RPMI7951 (cell line): ENCODE measurements at regions not wholly inside any gene's neighbourhood (a gene's known extent, or its start where the extent isn't known, plus 50 kb on each side); places are given as distances from the start of the nearest gene placed in this dataset.
A peak's percentile ranks its signal among the peaks of the same experiment; 100 is the strongest.
"Not testable (repeated sequence)": the region's sequence is repeated elsewhere in the genome, so short reads cannot be mapped to it uniquely, and the experiment has no call there.

ENCODE experiments used
- DNase-seq: peaks from one replicate; pipeline ENCODE4 v3.0.0-alpha.2; 2012; ENCODE audit warnings: low read depth

DNA sequence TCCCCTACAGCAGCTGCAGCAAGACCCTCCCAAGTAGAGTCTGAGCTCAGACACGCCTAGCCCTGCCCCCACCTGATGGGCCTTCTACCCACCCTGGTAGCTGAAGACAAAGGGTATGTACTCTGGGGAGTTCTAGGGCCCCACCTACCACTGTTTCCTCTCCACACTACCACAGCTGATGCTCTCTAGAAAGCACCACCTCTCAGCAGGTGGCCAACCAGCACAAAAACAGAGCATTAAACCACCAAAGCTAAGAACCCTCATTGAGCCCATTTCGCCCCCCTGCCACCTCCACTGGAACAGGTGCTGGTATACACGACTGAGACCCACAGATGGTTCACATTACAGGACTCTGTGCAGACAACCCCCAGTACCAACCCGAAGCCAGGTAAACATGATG, 258.9 kb downstream of the SETD4 start:
- no peak for DNase-seq

DNA sequence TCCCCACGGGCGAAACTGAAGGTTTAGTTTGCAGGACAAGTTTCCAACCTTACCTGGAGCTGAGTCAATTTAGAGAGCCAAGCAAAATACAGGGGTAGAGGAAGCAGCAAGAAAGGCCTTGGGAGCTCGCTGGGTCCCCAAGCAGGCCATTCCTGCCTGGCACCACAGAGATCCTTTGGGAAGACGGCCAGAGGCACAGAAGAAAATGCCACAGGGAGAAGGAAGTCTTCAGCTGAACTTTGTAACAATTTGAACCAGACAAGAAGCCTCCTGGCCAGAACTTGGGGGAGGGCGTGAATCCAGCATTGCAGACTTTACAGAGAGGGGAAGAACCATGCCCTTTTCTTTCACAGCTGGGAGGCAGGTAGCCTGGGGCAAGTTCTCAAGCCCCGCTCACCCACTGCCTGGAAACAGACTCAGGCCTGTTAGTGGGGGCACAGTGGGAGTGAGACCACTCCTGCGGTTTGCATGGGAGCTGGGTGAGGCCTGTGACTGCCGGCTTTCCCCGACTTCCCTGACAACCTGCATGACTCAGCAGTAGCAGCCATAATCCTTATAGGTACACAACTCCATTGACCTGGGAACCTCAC, 259.4 kb downstream of the SETD4 start:
- not testable (repeated sequence) for DNase-seq

DNA sequence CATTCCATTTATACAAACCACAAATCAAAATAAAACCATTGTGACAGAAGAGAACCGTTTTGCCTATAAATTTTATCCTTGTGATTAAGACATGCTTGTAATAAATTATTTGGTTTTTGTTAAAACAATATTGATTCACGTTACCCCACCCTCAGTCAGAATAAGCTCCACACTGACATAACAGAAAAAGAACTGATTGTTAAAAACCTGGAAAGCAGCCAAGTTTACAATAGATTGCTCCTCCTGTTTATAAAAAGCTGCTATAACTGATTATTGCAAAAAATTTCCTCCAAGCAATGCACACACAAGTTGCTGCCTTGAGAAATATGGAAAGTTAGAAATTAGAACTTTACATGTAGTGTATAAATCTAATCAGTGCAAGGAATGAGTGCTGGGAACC, 263.5 kb downstream of the SETD4 start:
- DNase-seq = no peak

DNA sequence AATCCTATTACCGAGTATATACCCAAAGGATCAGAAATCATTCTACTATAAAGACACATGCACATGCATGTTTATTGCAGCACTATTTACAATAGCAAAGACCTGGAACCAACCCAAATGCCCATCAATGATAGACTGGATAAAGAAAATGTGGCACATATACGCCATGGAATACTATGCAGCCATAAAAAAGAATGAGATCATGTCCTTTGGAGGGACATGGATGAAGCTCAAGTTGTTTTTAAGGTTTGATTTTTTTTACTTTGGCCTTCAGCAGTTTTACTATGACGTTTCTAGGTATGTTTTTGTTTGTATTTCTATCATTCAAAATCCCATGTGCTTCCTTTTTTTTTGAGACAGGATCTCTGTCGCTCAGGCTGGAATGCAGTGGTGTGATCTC, 265.8 kb downstream of the SETD4 start:
- DNase-seq = not testable (repeated sequence)

DNA sequence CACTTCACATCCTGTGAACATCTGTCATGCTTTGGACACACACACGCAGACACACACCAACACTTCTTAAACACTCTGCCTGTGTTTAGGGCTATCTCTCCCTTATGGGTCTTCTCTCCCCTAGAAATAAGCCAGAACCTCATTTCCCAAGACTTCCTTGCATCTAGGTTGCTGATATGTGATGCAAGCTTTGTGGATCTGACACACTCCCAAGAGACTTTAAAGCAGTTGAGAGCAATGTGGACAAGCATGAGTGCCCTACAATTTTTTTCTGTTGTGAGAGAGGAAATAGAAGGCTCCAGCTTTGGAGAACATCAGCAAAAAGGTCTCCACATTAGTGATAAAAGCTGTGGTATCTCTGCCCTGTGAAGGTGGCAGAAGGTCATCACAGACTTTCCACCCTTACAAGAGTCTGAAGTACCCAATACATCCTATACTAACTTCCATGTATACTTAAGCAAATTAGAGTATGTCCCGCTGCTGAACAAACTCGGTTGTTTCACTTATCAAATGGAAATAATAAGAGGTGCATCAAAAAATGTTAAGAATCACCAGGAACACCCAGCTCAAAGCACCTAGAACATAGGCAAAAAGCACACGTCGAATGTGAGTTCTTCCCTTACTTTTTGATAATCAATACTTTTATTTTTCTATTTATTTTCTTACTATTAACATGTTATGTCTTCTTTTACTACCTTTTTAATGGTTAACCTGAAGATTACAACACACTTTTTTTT, 267.6 kb downstream of the SETD4 start:
- no peak for DNase-seq

DNA sequence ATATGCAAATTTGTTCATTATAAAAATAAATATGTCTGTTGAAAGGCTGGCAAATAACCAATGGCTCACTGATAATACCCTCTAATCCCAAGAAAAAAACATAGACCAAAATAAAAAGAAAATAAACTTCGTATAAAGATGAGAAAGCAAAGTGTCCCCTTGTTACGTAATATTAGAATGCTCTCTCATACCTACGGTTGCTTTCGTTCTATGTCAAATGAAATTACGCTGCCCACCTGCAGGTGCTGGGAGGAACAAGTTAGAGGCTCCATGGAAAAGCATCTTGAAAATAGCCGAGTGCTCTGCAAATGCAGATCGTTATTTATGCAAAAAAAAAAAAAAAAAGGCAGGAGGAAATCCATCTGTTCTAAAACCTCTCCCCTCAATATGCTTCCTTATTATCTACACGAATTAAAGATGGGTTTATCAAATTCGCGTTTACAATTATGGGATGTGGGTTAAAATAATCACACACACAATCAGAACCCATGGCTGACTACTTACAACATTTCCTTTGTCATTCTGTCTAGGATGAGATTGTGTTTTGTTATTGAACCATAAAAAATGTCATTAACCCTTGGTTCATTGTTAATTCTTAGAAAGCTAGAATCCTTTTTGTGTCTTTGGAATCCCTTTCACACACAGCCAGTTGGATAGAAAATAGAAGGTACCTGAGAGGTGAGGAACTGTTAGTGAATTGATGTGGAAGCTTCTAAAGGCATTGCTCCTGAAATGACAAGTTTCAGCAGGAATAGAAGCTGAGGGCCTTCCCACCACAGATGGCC, 268.6 kb downstream of the SETD4 start:
- no peak for DNase-seq

DNA sequence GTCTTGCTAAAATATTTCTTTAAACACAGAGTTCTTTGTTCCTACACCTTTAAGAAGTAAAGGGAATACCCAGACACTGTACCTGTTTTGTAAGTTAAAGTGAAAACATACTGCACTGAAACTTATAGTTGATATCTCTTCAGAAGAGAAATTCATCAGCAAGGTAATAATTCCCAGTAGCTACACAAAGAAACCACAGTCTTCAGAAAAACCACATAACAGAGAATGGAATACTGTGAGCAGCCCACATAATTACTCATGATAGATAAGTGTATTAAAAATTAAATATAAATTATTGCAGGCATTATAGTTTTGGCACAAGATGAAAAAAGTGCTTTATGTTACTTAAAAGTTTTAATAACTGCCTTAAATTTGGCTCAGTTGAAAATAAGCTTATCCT, 276.6 kb downstream of the SETD4 start:
- no peak for DNase-seq

DNA sequence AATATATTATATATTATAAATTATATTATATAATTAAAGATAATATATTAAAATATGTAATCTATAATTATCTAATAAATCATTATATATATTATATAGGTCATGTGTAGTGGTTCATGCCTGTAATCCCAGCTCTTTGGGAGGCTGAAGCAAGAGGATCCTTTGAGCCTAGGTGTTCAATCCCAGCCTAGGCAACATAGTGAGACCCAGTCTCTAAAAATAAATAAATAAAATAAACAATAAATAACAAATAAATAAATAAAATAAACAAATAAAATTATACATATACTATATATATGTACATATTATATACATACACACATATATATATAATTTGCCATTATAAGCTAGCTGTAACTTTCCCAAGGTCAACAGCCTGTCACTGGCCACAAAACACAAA, 277.7 kb downstream of the SETD4 start:
- DNase-seq = no peak

DNA sequence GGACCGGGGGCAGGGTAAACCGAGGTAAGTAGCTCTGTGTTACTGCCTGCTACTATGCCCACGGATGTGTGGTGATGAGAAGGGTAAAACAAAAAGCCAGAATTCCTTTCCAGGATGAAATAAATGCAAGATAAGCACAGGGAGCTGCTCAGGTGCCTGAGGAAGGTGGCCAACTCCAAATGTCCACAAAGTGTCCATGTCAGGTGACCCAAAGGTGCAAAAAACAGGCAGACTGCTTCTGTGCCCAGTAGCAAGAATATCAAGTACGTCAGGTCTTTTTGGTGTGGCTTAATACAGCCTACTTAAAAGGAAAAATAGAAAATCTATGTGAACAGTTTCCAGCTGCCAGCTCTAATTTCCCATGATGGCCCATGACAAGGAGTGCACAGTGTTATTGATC, 279.3 kb downstream of the SETD4 start:
- no peak for DNase-seq

DNA sequence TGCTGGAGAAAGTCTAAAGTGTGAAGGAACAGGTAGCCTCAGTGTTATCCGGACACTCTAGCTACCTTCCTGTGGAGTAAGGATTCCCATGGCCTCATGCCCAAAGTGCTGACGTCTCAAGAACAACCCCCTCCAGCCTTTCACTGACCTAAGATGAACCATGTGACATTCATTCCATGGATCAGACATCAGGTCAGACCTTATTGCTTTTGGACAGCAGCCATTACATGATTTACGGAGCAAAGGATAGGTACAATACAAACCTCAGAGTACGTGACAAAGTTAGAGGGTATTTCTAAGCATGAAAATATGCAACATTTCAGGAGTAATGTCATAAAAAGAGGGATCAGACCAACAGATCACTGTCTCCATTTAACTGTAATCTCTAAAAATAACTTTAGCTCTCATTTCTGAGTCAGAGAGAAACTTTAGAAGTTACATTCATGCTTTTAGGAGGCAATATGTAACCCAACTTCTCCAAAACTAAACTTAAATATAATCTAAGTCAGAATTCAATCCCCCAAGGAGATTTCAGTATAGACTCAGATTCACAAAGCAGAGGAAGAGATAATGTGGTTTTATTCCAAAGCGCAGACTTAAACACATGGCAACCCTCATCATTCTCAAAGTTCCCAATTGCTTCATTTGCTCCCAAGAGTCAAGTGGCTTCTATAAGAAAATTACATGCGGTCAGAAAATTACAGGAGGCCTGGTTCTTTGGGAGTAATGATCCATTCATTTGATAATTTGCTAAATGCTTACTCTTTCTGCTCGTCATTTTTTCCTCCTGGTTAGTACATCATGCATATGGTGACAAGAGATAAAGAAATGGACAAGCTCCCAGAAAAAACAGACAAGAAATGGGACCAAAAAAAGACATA, 280.4 kb downstream of the SETD4 start:
- DNase-seq = peak; percentile 77

DNA sequence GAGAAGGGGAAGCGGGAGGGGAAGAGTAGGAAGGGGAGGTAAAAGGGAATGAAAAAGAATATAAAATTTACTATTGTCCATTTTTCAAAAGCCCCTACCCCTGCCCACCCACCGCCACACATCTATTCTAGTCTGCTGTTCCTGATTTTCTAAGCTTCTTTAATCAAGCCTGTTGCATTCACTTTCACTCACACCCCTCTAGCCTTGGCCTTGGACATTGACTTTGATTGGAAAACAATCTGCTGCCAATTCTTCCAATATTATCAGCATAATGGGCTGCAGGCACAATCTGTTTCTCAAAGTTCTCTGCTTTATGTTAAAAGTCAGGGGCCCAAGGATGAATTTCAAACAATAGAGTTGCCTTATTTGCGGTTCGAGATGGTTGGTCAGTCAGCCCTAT, 281.2 kb downstream of the SETD4 start:
- no peak for DNase-seq

DNA sequence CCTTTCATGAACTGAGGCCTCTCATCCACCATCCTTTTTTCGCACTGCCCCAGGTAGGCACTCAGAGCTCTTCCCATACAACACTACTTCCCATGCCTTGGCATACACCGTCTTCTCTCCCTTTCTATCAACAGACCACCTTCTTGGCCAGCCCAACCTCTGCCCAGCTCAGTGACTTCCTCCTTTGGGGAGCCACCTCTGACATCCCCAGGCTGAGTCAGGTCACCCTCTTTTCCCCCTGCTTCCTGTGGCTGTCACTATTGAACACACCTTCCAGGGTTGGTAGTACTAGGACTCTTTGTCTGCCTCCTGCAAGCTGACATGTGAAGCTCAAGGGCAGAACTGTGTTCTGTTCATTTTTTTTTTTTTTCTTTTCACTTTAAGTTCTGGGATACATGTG, 283.2 kb downstream of the SETD4 start:
- DNase-seq = no peak

DNA sequence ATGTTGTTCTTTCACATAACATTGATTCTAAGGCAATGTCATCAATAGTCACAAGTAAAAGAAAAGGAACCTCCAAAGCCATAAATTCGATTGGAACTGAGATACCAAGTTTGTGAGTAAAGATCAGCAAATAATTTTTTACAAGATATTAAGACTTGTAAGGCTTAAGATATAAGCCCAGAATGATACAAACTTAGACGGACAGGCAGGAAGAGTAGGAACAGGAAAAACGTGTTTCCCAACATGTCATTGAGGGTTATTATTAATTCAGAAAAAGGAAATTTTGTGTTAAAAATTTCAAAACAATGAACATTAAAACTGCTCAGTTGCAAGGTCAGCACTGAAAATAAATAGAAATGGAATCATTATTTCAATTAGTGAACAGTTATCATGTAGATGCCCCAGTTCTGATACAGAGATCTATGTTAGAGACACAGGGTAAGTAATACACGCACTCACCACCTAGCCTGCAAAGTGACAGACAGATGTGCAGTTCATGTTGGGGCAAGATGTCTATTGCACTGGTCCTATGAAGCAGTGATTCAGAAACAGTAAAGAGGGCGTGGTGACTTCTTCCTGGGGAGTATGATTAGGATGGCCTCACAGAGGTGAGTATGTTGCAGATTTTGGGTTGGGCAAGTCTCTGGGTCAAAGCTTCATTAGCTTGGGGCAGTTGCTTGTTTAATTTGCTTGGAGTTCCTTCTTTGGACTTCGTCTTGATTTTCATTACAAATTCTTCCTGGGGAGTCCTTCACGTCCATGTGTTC, 284.4 kb downstream of the SETD4 start:
- DNase-seq = no peak

DNA sequence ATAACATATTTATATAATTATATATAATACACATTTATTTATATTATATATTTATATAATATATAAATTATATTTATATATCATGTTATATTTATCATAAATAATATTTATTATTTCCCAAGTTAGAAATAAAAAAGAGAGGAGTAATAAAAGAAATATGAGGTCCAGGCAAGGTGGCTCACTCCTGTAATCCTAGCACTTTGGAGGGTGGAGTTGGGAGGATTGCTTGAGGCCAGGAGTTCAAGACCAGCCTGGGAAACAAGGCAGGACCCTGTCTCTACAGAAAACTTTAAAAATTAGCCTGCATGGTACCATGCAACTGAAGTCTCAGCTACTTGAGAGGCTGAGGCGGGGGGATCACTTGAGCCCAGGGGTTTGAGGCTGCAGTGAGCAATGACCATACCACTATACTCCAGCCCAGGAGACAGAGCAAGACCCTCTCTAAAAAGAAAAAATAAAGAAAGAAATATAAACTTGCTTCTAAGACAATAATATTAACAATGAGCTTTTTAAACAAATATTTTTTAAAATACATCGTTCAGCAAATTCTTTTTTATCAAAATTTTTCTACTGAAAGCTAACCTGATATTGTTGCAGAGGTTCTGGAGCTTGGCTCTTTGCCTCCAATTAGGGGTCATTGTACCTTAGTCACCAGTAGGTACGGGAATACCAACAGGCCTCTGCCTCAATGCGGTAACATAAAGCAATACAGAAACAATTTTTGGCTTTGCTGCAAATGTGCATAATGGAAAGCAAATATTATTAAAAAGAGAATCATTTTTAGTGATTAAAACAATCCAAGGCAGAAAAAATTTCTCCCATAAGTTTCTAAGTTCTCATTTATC, 290.0 kb downstream of the SETD4 start:
- DNase-seq = no peak

DNA sequence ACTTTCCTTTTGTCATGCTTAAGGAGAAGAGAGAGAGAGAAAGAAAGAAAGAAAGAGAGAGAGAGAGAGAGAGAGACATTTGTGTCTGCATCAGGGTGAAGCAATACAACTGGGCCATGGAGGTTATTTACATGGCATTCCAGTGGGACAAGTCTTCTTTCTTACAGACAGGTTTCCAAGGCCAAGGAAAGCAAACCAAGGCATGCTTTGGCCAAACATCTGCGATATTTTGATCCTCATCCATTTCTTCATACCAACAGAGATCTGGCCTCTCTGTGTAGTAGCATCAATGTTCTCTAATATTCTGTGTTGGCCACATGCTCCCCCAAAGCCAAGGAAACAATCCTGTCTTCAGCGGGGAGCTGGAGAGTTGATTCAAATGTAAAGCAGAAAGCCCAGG, 292.1 kb downstream of the SETD4 start:
- DNase-seq = no peak

DNA sequence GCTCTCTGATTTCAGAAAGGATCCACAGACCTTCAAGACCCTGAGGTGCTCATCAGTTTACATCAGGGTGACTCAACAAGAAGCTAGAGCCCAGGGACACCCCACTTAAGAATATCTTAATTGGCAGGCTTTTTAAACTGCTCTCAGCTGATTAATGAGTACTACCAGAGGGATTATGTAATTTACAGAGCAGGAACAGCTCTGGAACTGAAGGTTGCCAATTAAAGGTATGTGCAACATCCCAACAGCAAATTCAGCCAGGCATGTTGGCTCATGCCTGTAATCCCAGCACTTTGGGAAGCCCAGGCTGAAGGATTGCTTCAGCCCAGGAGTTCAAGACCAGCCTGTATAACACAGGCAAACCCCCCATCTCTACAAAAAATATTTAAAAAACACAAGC, 295.7 kb downstream of the SETD4 start:
- DNase-seq = no peak

DNA sequence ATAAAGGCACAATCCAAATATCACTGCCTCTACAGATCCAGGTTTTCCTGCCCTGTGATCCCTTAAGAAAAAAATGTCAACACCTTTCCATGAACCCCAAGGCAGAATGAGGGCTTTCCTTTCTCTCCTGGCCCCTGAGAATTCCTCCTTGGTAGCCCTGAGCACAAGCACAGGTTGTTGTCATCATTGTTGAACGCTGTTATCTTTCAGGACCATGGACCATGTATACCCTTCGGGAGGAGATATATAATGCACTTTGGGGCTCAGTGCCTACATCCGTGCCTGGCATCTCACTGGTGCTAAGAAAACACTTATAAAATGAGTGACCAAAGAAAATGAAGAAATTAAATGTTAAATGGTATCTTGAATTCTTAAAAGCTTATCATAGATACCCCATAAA, 296.2 kb downstream of the SETD4 start:
- DNase-seq = no peak

DNA sequence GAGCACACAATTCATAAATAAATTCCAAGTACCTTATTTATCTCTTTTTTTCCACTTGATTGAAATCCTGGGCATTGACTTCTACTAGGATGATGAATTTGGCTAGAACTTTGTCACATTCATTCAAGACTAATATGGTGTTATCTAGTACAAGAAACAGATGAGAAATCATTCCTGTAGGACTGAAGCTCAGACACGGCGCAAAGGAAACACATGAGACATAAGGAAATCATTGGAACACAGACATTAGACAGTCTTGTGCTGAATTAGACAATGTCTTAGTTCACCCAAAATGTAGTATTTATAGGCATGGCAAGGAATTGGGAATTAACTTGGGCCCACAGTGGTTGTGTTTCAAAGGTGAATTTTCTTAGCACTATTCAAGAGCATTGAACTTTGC, 305.7 kb downstream of the SETD4 start:
- no peak for DNase-seq

DNA sequence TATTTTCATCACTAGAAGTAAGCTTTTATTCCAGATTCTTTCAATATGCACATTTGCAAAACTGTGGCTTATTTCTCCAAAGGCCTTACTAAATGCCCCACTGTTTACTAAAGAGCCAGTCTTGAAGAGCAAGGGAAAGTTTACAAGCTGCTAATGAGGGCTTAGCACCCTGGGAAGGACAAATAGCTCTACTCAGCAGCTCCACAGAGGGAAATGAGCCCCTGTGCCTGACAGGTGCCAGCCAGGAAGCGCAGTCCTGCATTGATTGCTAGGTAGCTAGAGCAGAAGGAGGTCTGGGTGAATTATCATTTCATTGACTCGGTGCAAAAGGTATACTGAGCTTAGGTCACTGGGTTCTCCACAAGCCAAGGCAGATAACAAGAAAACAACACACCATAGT, 307.0 kb downstream of the SETD4 start:
- no peak for DNase-seq

DNA sequence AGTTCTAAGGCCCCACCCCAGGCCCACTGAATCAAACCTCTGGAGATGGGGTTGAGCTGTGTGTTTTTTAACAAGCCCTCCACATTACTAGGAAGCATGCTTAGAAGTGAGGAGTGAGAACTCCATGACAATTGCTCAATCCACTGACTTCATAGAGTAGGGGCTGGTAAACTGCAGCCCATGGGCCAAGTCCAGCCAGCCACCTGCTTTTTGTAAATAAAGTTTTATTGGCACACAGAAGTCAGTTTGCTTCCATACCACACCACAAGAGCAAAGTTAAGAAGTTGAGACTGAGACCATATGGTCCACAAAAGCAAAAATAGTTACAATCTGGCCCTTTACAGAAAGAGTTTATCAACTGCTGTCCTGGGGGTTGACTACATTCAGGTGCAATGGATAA, 309.2 kb downstream of the SETD4 start:
- DNase-seq = no peak
